HCT116 (cell line): ENCODE measurements at regions not wholly inside any gene's neighbourhood (a gene's known extent, or its start where the extent isn't known, plus 50 kb on each side); places are given as distances from the start of the nearest gene placed in this dataset.

ENCODE experiments used
- ATAC-seq: fragments of 200-7000 bp; cut with Tn5 transposase; 2 replicates; pipeline ENCODE4 v1.9.1; 2020; ENCODE audit warnings: mild to moderate bottlenecking, moderate library complexity
- BruUV-seq: library from RNA; stranded (reverse); fragments of 400-500 nt; replicated peaks from 2 replicates; lab custom pipeline; 2021; lab: Mats Ljungman, UMichigan
- CTCF ChIA-PET: fragments of 300-600 bp; sonication (Branson Sonifier 250); formaldehyde crosslinking; loops from one replicate; lab custom pipeline; 2021; ENCODE audit warnings: antibody characterized with exemption; lab: Charles Lee
- POLR2A ChIA-PET: fragments of 300-600, 350-600 bp; sonication (Branson Sonifier 250); formaldehyde crosslinking; loops from one replicate; lab custom pipeline; 2021; ENCODE audit warnings: antibody characterized with exemption; lab: Charles Lee
- RAD21 ChIA-PET, 2 experiments: fragments of 300-600 bp; sonication (Branson Sonifier 250); formaldehyde crosslinking; loops; one replicate each; lab custom pipeline; 2023; ENCODE audit warnings: low total read pairs in 2 of 2; ENCODE audit not compliant: uncharacterized antibody in 2 of 2, unreplicated experiment in 2 of 2, low non-redundant PET in 1 of 2; lab: Charles Lee
- DNase-seq: peaks from one replicate; pipeline ENCODE4 v3.0.0-alpha.2; 2010; ENCODE audit warnings: low read depth, low spot score
- H2AFZ ChIP-seq: fragments of 200-600 bp; shearing (Covaris generic), sonication (generic); 2 replicates; pipeline ENCODE4 v1.6.1; 2017; ENCODE audit warnings: low read depth, mixed run types, mixed read lengths, antibody characterized with exemption, low read length; ENCODE audit not compliant: poor library complexity, severe bottlenecking
- H3K27ac ChIP-seq: 2 replicates; pipeline ENCODE4 v1.5.1; 2012; ENCODE audit warnings: low read depth, low read length
- H3K27me3 ChIP-seq: fragments of 200-600 bp; sonication (generic); 2 replicates; pipeline ENCODE4 v1.6.1; 2016; ENCODE audit warnings: mixed run types, low read length, mixed read lengths; ENCODE audit not compliant: insufficient read depth
- H3K36me3 ChIP-seq, 2 experiments: fragments of 200-500 bp in 1 of 2; fragments of 200-600 bp in 1 of 2; sonication (Bioruptor generic) in 1 of 2; sonication (generic) in 1 of 2; 2 replicates each; pipeline versions ENCODE4 v1.5.1 to v1.6.1; 2014 to 2016; ENCODE audit warnings: low read length in 2 of 2, inconsistent platforms in 1 of 2, mixed read lengths in 1 of 2, mixed run types in 1 of 2; ENCODE audit not compliant: insufficient read depth in 2 of 2, control insufficient read depth in 1 of 2
- H3K4me1 ChIP-seq, 2 experiments: fragments of 200-600 bp in 1 of 2; sonication (generic) in 1 of 2; 2 replicates each; pipeline versions ENCODE4 v1.5.1 to v1.6.1; 2012 to 2017; ENCODE audit warnings: low read length in 2 of 2, inconsistent platforms in 1 of 2, mild to moderate bottlenecking in 1 of 2, mixed read lengths in 1 of 2, mixed run types in 1 of 2, moderate library complexity in 1 of 2; ENCODE audit not compliant: insufficient read depth in 2 of 2, control insufficient read depth in 1 of 2
- H3K4me2 ChIP-seq: fragments of 200-600 bp; sonication (generic); 2 replicates; pipeline ENCODE4 v1.6.1; 2017; ENCODE audit warnings: mixed run types, low read length, mixed read lengths
- H3K4me3 ChIP-seq, 2 experiments: fragments of 200-600 bp in 1 of 2; sonication (generic) in 1 of 2; replicated peaks in 1 of 2; 2 replicates each; pipeline ENCODE4 v1.5.1; 2011 to 2016; ENCODE audit warnings: low read length in 2 of 2, control low read depth in 1 of 2, low read depth in 1 of 2, mild to moderate bottlenecking in 1 of 2, mixed read lengths in 1 of 2, mixed run types in 1 of 2
- H3K79me2 ChIP-seq: fragments of 200-600 bp; sonication (generic); 2 replicates; pipeline ENCODE4 v1.6.1; 2017; ENCODE audit warnings: mild to moderate bottlenecking, mixed run types, low read length, moderate library complexity, mixed read lengths; ENCODE audit not compliant: insufficient read depth
- H3K9ac ChIP-seq: fragments of 200-600 bp; sonication (generic); 2 replicates; pipeline ENCODE4 v1.6.1; 2016; ENCODE audit warnings: low read length, mixed read lengths
- H3K9me2 ChIP-seq: fragments of 200-600 bp; sonication (generic), shearing (Covaris generic); 2 replicates; pipeline ENCODE4 v1.6.1; 2017; ENCODE audit warnings: mixed run types, mild to moderate bottlenecking, moderate library complexity; ENCODE audit not compliant: insufficient read depth
- H3K9me3 ChIP-seq, 2 experiments: fragments of 200-500 bp in 1 of 2; fragments of 200-600 bp in 1 of 2; sonication (Bioruptor generic) in 1 of 2; sonication (generic) in 1 of 2; 2 replicates each; pipeline ENCODE4 v1.6.1; 2014 to 2017; ENCODE audit warnings: low read length in 2 of 2, mixed read lengths in 2 of 2, inconsistent platforms in 1 of 2, low read depth in 1 of 2, mild to moderate bottlenecking in 1 of 2, mixed run types in 1 of 2, moderate library complexity in 1 of 2; ENCODE audit not compliant: control insufficient read depth in 1 of 2, insufficient read depth in 1 of 2
- H4K20me1 ChIP-seq: fragments of 200-600 bp; sonication (generic), shearing (Covaris generic); 2 replicates; pipeline ENCODE4 v1.6.1; 2017; ENCODE audit warnings: mixed run types, mild to moderate bottlenecking, moderate library complexity; ENCODE audit not compliant: insufficient read depth
- ATF3 ChIP-seq: IDR thresholded peaks from 2 replicates; pipeline ENCODE4 v1.6.1; 2012
- CBX3 ChIP-seq: IDR thresholded peaks from 2 replicates; pipeline ENCODE4 v1.6.1; 2012; ENCODE audit warnings: low read depth
- CEBPB ChIP-seq: IDR thresholded peaks from 2 replicates; pipeline ENCODE4 v1.6.1; 2012; ENCODE audit warnings: low read depth
- EGR1 ChIP-seq: IDR thresholded peaks from 2 replicates; pipeline ENCODE4 v1.6.1; 2012; ENCODE audit warnings: low read depth
- ELF1 ChIP-seq: IDR thresholded peaks from 2 replicates; pipeline ENCODE4 v1.6.1; 2012; ENCODE audit warnings: low read depth, borderline replicate concordance
- JUND ChIP-seq: IDR thresholded peaks from 2 replicates; pipeline ENCODE4 v1.6.1; 2012
- MAX ChIP-seq: IDR thresholded peaks from 2 replicates; pipeline ENCODE4 v1.6.1; 2012
- REST ChIP-seq: IDR thresholded peaks from 2 replicates; pipeline ENCODE4 v1.6.1; 2012; ENCODE audit warnings: low read depth
- SRF ChIP-seq: IDR thresholded peaks from 2 replicates; pipeline ENCODE4 v1.6.1; 2012; ENCODE audit warnings: low read depth
- TCF7L2 ChIP-seq: IDR thresholded peaks from 2 replicates; pipeline ENCODE4 v1.7.0; 2011; ENCODE audit warnings: borderline replicate concordance, inconsistent platforms; ENCODE audit not compliant: insufficient read depth, insufficient read length; ENCODE audit errors: extremely low read depth
- ZBTB33 ChIP-seq: IDR thresholded peaks from 2 replicates; pipeline ENCODE4 v1.6.1; 2011; ENCODE audit warnings: mild to moderate bottlenecking, low read length, moderate library complexity; ENCODE audit not compliant: insufficient replicate concordance; ENCODE audit errors: extremely low read depth
- intact Hi-C: fragments of 100-400 bp; cut with micrococcal nuclease; formaldehyde crosslinking; loops from 2 replicates; pipeline ENCODE4 v1.10.0; 2022

GRCh38 chr3:42035007-42035406 is 56.1 kb upstream of the TRAK1 start (continued):
- TF ChIP-seq REST (no peak), EGR1 (no peak), CBX3 (no peak), SRF (no peak), ELF1 (no peak), JUND (no peak), MAX (no peak), TCF7L2 (no peak), CEBPB (no peak)

- no peak overlapping the region for H3K4me2 ChIP-seq
- no peak overlapping the region for H2AFZ ChIP-seq
- ChIA-PET RAD21 (no interaction called here), CTCF (no interaction called here), POLR2A (no interaction called here)
- no peaks in the 10 kb centered on the region for H4K20me1 ChIP-seq
- H3K9me3 ChIP-seq, result no peaks in the 10 kb centered on the region
- H3K79me2 ChIP-seq, result peaks cover 62% of the 10 kb centered on the region
- no peak overlapping the region for H3K27ac ChIP-seq
- H3K9ac ChIP-seq, result no peak overlapping the region
- no peak overlapping the region for H3K4me3 ChIP-seq
- H3K4me1 ChIP-seq, result peaks cover 5 to 39% of the 10 kb centered on the region in 2 experiments; a peak in 3 of 4 replicates
- ATAC-seq (0 out of 2 replicates have a peak, but pooled peaks have one; percentile 32), DNase-seq (no peak)
- no peaks in the 10 kb centered on the region for H3K36me3 ChIP-seq
- no peak for TF ChIP-seq ZBTB33
- no peak for TF ChIP-seq MAX
- TF ChIP-seq ATF3, result no peak
- intact Hi-C loops, result no loop called here
- no peaks in the 10 kb centered on the region for H3K9me2 ChIP-seq
- BruUV-seq, result no TSS peak
- no peaks in the 10 kb centered on the region for H3K27me3 ChIP-seq
These were observed 57.4 kb upstream of the TRAK1 start for GRCh38 chr3:42033741-42034140.
